ENCODE measurements at regions not wholly inside any gene's neighbourhood (a gene's known extent, or its start where the extent isn't known, plus 50 kb on each side); places are given as distances from the start of the nearest gene placed in this dataset.

GRCh38 chr14:105776924-105777323 lies 250.5 kb downstream of the TMEM121 start:
- Histone ChIP-seq H3K9ac (ENCODE audit: low read length) (no peak overlapping the region), H3K4me2 (replicated peaks; ENCODE audit: low read depth, low read length, poor library complexity, severe bottlenecking) (no peak overlapping the region), H3K4me1 (ENCODE audit: control insufficient read depth in 2 of 2, insufficient read depth in 2 of 2, low read length in 2 of 2) (peaks cover 26 to 43% of the 10 kb centered on the region in 2 donors), H3K4me3 (ENCODE audit: control extremely low read depth in 1 of 5, extremely low read depth in 1 of 5, insufficient read depth in 1 of 5, low read depth in 2 of 5, low read length in 4 of 5) (peak overlapping the region in 1 of 5 experiments; percentile 37), H3K9me3 (ENCODE audit: control extremely low read depth in 1 of 3, control insufficient read depth in 2 of 3, insufficient read depth in 1 of 3, low read length in 2 of 3) (peaks cover 7 to 23% (median 14%) of the 10 kb centered on the region in 3 donors), H4K20me1 (ENCODE audit: control insufficient read depth, insufficient read depth, low read length, poor library complexity, severe bottlenecking) (peaks cover 6% of the 10 kb centered on the region), H3K36me3 (replicated peaks in 1 of 2; ENCODE audit: control extremely low read depth in 1 of 2, control insufficient read depth in 1 of 2, extremely low read depth in 1 of 2, insufficient read depth in 2 of 2, low read length in 1 of 2) (no peaks in the 10 kb centered on the region), H2AFZ (ENCODE audit: insufficient read depth, low read depth, low read length, poor library complexity, severe bottlenecking) (no peak overlapping the region), H3K79me2 (ENCODE audit: control insufficient read depth, insufficient read depth, low read length) (peaks cover 50% of the 10 kb centered on the region), H3K27me3 (replicated peaks in 1 of 4; ENCODE audit: control extremely low read depth in 1 of 4, control insufficient read depth in 3 of 4, insufficient read depth in 4 of 4, low read length in 3 of 4) (no peaks in the 10 kb centered on the region), H3K27ac (ENCODE audit: low read length in 2 of 2) (peak overlapping the region in 1 of 2 donors; percentile 68)
- intact Hi-C loops (cut with micrococcal nuclease), result loop anchor here (5.0 kb wide), 1 partner anchor 40 kb away; no protein-coding TSS in a partner anchor
- peaks cover 52% of the 10 kb centered on the region for H3K4me1 Mint-ChIP-seq
- ATAC-seq (ENCODE audit: low read depth) (no peak), DNase-seq (no peak)
- H3K27ac Mint-ChIP-seq, result peak overlapping the region; percentile 98
- WGBS (ENCODE audit: insufficient coverage), result 99% methylated on average over 9 of the region's 13 CpGs
- no peaks in the 10 kb centered on the region for H3K27me3 Mint-ChIP-seq
- TF ChIP-seq EZH2 (IDR thresholded peaks at IDR 0.05; ENCODE audit: borderline replicate concordance, insufficient read depth, low read depth, low read length, poor library complexity, severe bottlenecking), result no peak
- TF ChIP-seq, protein P1, sequence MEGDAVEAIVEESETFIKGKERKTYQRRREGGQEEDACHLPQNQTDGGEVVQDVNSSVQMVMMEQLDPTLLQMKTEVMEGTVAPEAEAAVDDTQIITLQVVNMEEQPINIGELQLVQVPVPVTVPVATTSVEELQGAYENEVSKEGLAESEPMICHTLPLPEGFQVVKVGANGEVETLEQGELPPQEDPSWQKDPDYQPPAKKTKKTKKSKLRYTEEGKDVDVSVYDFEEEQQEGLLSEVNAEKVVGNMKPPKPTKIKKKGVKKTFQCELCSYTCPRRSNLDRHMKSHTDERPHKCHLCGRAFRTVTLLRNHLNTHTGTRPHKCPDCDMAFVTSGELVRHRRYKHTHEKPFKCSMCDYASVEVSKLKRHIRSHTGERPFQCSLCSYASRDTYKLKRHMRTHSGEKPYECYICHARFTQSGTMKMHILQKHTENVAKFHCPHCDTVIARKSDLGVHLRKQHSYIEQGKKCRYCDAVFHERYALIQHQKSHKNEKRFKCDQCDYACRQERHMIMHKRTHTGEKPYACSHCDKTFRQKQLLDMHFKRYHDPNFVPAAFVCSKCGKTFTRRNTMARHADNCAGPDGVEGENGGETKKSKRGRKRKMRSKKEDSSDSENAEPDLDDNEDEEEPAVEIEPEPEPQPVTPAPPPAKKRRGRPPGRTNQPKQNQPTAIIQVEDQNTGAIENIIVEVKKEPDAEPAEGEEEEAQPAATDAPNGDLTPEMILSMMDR (IDR thresholded peaks at IDR 0.05), result no peak
- POLR2A ChIA-PET, result interaction anchor here (0.8 to 3.9 kb wide), 3 partner anchors 9 to 57 kb away, joined by 3 to 28 read pairs (median 3); no protein-coding TSS in a partner anchor
- H3K9me3 Mint-ChIP-seq (ENCODE audit: insufficient read depth), result peaks cover 9% of the 10 kb centered on the region
- CTCF ChIA-PET, result no interaction called here
- peak overlapping the region; percentile 97 for H3K4me3 Mint-ChIP-seq

DNA sequence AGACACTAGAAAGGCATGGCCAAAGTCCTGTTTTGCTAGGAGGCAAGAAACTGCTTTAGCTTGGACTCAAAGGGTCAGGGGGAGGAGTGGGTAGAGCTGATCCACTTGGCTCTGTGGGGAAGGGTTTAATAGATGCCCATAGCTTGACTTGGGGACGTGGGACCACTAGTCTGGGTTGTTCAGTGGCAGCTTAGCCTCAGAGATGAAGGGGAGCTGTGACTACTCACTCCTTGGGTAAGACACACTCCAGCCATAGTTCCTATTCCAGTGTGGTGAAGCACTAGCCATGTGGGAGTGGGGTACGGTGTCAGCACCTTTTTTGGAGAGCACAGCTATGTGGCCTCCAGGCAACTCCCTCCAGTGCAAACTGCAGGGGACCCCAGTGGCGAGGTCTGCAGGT lies 257.3 kb downstream of the TMEM121 start:
- peaks cover 4 to 16% (median 7%) of the 10 kb centered on the region in 3 donors for H3K9me3 ChIP-seq (ENCODE audit: control extremely low read depth in 1 of 3, control insufficient read depth in 2 of 3, insufficient read depth in 1 of 3, low read length in 2 of 3)
- no peak overlapping the region for H3K27ac ChIP-seq (ENCODE audit: low read length in 2 of 2)
- H3K9ac ChIP-seq (ENCODE audit: low read length), result no peak overlapping the region
- peaks cover 12% of the 10 kb centered on the region for H3K79me2 ChIP-seq (ENCODE audit: control insufficient read depth, insufficient read depth, low read length)
- no peak overlapping the region for H3K4me3 ChIP-seq (ENCODE audit: control extremely low read depth in 1 of 5, extremely low read depth in 1 of 5, insufficient read depth in 1 of 5, low read depth in 2 of 5, low read length in 4 of 5)
- TF ChIP-seq EZH2 (IDR thresholded peaks at IDR 0.05; ENCODE audit: borderline replicate concordance, insufficient read depth, low read depth, low read length, poor library complexity, severe bottlenecking), result no peak
- TF ChIP-seq, protein P1 (IDR thresholded peaks at IDR 0.05), result no peak
- no peak overlapping the region for H3K4me2 ChIP-seq (replicated peaks; ENCODE audit: low read depth, low read length, poor library complexity, severe bottlenecking)
- intact Hi-C loops (cut with micrococcal nuclease), result no loop called here
- no peak overlapping the region for H3K27ac Mint-ChIP-seq
- peaks cover 14% of the 10 kb centered on the region for H3K4me1 Mint-ChIP-seq
- H3K4me1 ChIP-seq (ENCODE audit: control insufficient read depth in 2 of 2, insufficient read depth in 2 of 2, low read length in 2 of 2), result peaks cover 0 to 12% of the 10 kb centered on the region in 2 donors
- no peaks in the 10 kb centered on the region for H3K27me3 Mint-ChIP-seq
- peaks cover 8% of the 10 kb centered on the region for H3K9me3 Mint-ChIP-seq (ENCODE audit: insufficient read depth)
- no peaks in the 10 kb centered on the region for H3K36me3 ChIP-seq (replicated peaks in 1 of 2; ENCODE audit: control extremely low read depth in 1 of 2, control insufficient read depth in 1 of 2, extremely low read depth in 1 of 2, insufficient read depth in 2 of 2, low read length in 1 of 2)
- CTCF ChIA-PET, result interaction anchor here (0.5 to 0.8 kb wide), 2 partner anchors 36 to 742 kb away, joined by 3 to 4 read pairs; no protein-coding TSS in a partner anchor
- H3K27me3 ChIP-seq (replicated peaks in 1 of 4; ENCODE audit: control extremely low read depth in 1 of 4, control insufficient read depth in 3 of 4, insufficient read depth in 4 of 4, low read length in 3 of 4), result no peaks in the 10 kb centered on the region
- H3K4me3 Mint-ChIP-seq, result no peak overlapping the region
- no peak for DNase-seq
- WGBS (ENCODE audit: insufficient coverage), result 100% methylated on average over 1 of the region's 3 CpGs
- POLR2A ChIA-PET, result interaction anchor here (1.1 kb wide), 1 partner anchor 26 kb away, joined by 3 read pairs; no protein-coding TSS in a partner anchor
- H2AFZ ChIP-seq (ENCODE audit: insufficient read depth, low read depth, low read length, poor library complexity, severe bottlenecking), result no peak overlapping the region
- no peak for ATAC-seq (ENCODE audit: low read depth)
- no peaks in the 10 kb centered on the region for H4K20me1 ChIP-seq (ENCODE audit: control insufficient read depth, insufficient read depth, low read length, poor library complexity, severe bottlenecking)
